CD8-positive, alpha-beta memory T cell (primary cell): ENCODE measurements at regions not wholly inside any gene's neighbourhood (a gene's known extent, or its start where the extent isn't known, plus 50 kb on each side); places are given as distances from the start of the nearest gene placed in this dataset.
"Not testable (repeated sequence)": the region's sequence is repeated elsewhere in the genome, so short reads cannot be mapped to it uniquely, and the experiment has no call there.

ENCODE experiments used
- CTCF ChIA-PET: fragments of 350-600 bp; sonication (Branson Sonifier 250); formaldehyde crosslinking; loops from one replicate; lab custom pipeline; 2021; ENCODE audit warnings: antibody characterized with exemption; lab: Charles Lee
- POLR2A ChIA-PET: fragments of 350-600 bp; sonication (Branson Sonifier 250); formaldehyde crosslinking; loops from one replicate; lab custom pipeline; 2021; ENCODE audit warnings: antibody characterized with exemption; lab: Charles Lee
- DNase-seq, 5 donors: peaks; one replicate each; pipeline versions ENCODE4 v3.0.0 to v3.0.0-alpha.2; 2020 to 2022; ENCODE audit warnings: mixed read lengths in 1 of 5
- H3K27ac ChIP-seq: one replicate; pipeline ENCODE4 v1.7.0; 2013; ENCODE audit warnings: low read depth, mild to moderate bottlenecking, low read length, moderate library complexity
- H3K27me3 ChIP-seq: 2 replicates; pipeline ENCODE4 v1.7.0; 2013; ENCODE audit warnings: low read length, mild to moderate bottlenecking; ENCODE audit not compliant: insufficient read depth, poor library complexity, severe bottlenecking
- H3K36me3 ChIP-seq: 2 replicates; pipeline ENCODE4 v1.7.0; 2013; ENCODE audit warnings: mild to moderate bottlenecking, low read length, moderate library complexity; ENCODE audit not compliant: insufficient read depth
- H3K4me1 ChIP-seq: 2 replicates; pipeline ENCODE4 v1.7.0; 2013; ENCODE audit warnings: mild to moderate bottlenecking, low read length, moderate library complexity; ENCODE audit not compliant: insufficient read depth
- H3K4me3 ChIP-seq: 2 replicates; pipeline ENCODE4 v1.7.0; 2013; ENCODE audit warnings: mild to moderate bottlenecking, low read length
- H3K9me3 ChIP-seq: 2 replicates; pipeline ENCODE4 v1.7.0; 2013; ENCODE audit warnings: mild to moderate bottlenecking, low read length
- H3K27ac Mint-ChIP-seq, 8 donors: one replicate each; pipeline ENCODE4 v1.8.0; 2020 to 2021; ENCODE audit warnings: mixed read lengths in 8 of 8, mild to moderate bottlenecking in 6 of 8, inconsistent platforms in 3 of 8, moderate library complexity in 3 of 8
- H3K27me3 Mint-ChIP-seq, 2 donors: one replicate each; pipeline ENCODE4 v1.8.0; 2020 to 2021; ENCODE audit warnings: mixed read lengths in 2 of 2, mild to moderate bottlenecking in 1 of 2, moderate library complexity in 1 of 2
- H3K36me3 Mint-ChIP-seq, 3 donors: one replicate each; pipeline ENCODE4 v1.8.0; 2020 to 2021; ENCODE audit warnings: mixed read lengths in 3 of 3, inconsistent platforms in 1 of 3, mild to moderate bottlenecking in 1 of 3
- H3K4me1 Mint-ChIP-seq, 3 donors: one replicate each; pipeline ENCODE4 v1.8.0; 2020 to 2021; ENCODE audit warnings: mixed read lengths in 3 of 3, inconsistent platforms in 1 of 3, mild to moderate bottlenecking in 1 of 3
- H3K4me3 Mint-ChIP-seq, 7 donors: one replicate each; pipeline ENCODE4 v1.8.0; 2020 to 2021; ENCODE audit warnings: mixed read lengths in 7 of 7, mild to moderate bottlenecking in 6 of 7, moderate library complexity in 4 of 7, inconsistent platforms in 2 of 7
- H3K9me3 Mint-ChIP-seq, 5 donors: one replicate each; pipeline ENCODE4 v1.8.0; 2020 to 2022; ENCODE audit warnings: mixed read lengths in 5 of 5, mild to moderate bottlenecking in 3 of 5, moderate library complexity in 2 of 5, inconsistent platforms in 1 of 5

DNA sequence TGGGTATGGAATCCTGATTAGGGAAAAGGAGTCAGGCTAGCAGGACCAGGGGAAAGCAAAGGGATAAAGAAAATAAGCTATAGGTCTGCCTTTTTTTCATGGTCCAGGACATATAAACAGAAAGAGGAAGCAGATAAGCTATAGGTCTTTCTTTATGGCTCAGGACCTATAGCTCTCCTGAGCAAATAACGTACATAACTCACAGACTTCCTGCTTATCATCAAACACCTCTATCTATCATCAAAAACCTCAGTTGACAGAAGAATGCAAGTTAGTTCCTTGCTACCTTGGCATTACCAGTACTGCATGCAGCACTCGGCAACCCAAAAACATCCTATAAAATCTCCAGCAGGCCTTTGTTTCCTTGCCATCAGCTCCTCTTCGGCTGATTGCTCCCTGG lies 238.7 kb upstream of the OR4E1 start:
- no peak overlapping the region for H3K4me3 Mint-ChIP-seq
- DNase-seq, result no peak
- H3K9me3 Mint-ChIP-seq, result no peaks in the 10 kb centered on the region
- Histone ChIP-seq H3K27ac (no peak overlapping the region), H3K4me3 (no peak overlapping the region), H3K9me3 (no peaks in the 10 kb centered on the region), H3K4me1 (peaks cover 11% of the 10 kb centered on the region), H3K27me3 (no peaks in the 10 kb centered on the region), H3K36me3 (no peaks in the 10 kb centered on the region)
- ChIA-PET CTCF (interaction anchor here (1.1 to 1.6 kb wide), 2 partner anchors 12 to 18 kb away, joined by 3 to 4 read pairs; no protein-coding TSS in a partner anchor), POLR2A (no interaction called here)
- peaks cover 6 to 21% (median 19%) of the 10 kb centered on the region in 3 donors for H3K4me1 Mint-ChIP-seq
- H3K36me3 Mint-ChIP-seq, result no peaks in the 10 kb centered on the region
- H3K27ac Mint-ChIP-seq, result peak overlapping the region in 3 of 8 donors; percentile 1 to 71 (median 4)
- H3K27me3 Mint-ChIP-seq, result peaks cover 0 to 2% of the 10 kb centered on the region in 2 donors

DNA sequence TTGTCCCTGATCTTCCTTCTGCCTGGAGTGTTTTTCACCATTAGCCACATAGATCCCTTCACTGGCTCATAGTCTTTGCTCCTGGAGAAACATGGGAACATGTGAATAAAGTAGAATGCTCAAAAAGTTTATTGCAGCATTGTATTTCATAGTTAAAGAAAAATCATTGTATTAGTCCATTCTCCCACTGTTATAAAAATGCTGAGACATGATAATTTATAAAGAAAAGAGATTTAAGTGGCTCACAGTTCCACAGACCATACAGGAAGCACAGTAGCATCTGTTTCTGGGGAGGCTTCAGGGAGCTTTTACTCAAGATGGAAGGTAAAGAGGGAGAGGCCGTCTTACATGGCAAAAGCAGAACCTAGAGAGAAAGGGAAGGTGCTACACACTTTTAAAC lies 238.3 kb upstream of the OR4E1 start:
- Histone ChIP-seq H3K4me1 (peaks cover 11% of the 10 kb centered on the region), H3K4me3 (no peak overlapping the region), H3K27ac (no peak overlapping the region), H3K36me3 (no peaks in the 10 kb centered on the region), H3K9me3 (no peaks in the 10 kb centered on the region), H3K27me3 (no peaks in the 10 kb centered on the region)
- DNase-seq, result no peak
- H3K27me3 Mint-ChIP-seq, result peaks cover 0 to 2% of the 10 kb centered on the region in 2 donors
- no peaks in the 10 kb centered on the region for H3K36me3 Mint-ChIP-seq
- POLR2A ChIA-PET, result no interaction called here
- no peak overlapping the region for H3K4me3 Mint-ChIP-seq
- no peaks in the 10 kb centered on the region for H3K9me3 Mint-ChIP-seq
- CTCF ChIA-PET, result interaction anchor here (1.6 kb wide), 1 partner anchor 12 kb away, joined by 4 read pairs; no protein-coding TSS in a partner anchor
- peaks cover 6 to 19% (median 17%) of the 10 kb centered on the region in 3 donors for H3K4me1 Mint-ChIP-seq
- no peak overlapping the region for H3K27ac Mint-ChIP-seq

DNA sequence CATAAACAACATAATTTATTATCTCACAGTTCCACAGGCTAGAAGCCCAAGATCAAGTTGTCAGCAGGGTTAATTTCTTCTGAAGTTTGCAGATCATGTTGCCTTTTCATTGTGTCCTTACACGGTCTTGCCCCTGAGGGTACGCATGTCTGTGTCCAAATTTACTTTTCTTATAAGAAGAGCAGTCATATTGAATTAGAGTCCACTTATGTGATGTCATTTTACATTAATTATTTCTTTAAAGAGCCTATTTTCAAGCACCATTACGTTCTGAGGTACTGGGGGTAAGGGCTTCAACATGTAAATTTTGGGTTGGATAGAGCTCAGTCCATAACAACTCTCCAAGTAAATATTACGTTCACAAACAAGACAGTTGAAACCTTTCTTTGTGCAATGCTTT lies 236.6 kb upstream of the OR4E1 start:
- H3K9me3 Mint-ChIP-seq, result no peaks in the 10 kb centered on the region
- peaks cover 6 to 19% (median 10%) of the 10 kb centered on the region in 3 donors for H3K4me1 Mint-ChIP-seq
- CTCF ChIA-PET, result no interaction called here

DNA sequence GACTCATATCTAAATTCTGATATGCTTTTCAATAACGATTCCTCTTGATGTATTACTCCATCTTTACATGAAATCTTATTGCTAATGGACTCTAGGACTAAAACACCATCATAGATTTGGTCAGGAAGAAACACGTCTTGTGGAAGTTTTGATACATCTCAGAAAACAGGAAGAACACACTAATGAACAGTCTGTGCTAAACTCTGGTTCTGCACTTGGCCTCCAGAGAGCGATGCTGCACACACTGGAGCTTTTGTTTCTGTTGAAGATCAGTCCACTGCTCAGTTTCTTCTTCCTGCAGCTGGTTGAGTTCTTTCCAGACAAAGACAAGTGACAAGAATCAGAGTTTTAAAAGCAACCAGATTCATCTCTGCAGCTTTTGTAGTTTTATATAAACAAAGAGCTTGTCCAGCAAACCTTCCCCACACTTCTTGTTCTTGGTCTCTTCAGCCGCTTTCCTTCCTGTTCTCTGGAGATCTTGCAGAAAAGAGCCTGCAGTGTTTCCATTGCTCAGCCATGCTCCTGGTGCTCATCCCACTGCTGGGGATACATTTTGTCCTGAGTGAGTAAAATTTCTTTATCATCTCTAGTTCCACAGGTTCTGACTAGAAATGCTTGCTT lies 229.1 kb upstream of the OR4E1 start:
- CTCF ChIA-PET, result no interaction called here
- Histone ChIP-seq H3K27ac (no peak overlapping the region), H3K4me3 (no peak overlapping the region), H3K27me3 (no peaks in the 10 kb centered on the region), H3K9me3 (no peaks in the 10 kb centered on the region), H3K4me1 (peaks cover 4% of the 10 kb centered on the region), H3K36me3 (no peaks in the 10 kb centered on the region)
- Mint-ChIP-seq H3K9me3 (peaks cover 0 to 4% (median 0%) of the 10 kb centered on the region in 5 donors), H3K4me3 (peak overlapping the region; percentile 41 to 85 (median 66)), H3K36me3 (no peaks in the 10 kb centered on the region), H3K27me3 (peaks cover 0 to 2% of the 10 kb centered on the region in 2 donors), H3K4me1 (peaks cover 8 to 11% (median 10%) of the 10 kb centered on the region in 3 donors), H3K27ac (peak overlapping the region; percentile 29 to 83 (median 58))
- DNase-seq, result peak in 1 of 5 donors; percentile 38
- POLR2A ChIA-PET, result no interaction called here

More for the DNA sequence above, 236.6 kb upstream of the OR4E1 start:
- Mint-ChIP-seq H3K4me3 (no peak overlapping the region), H3K27ac (no peak overlapping the region), H3K27me3 (peaks cover 0 to 2% of the 10 kb centered on the region in 2 donors), H3K36me3 (no peaks in the 10 kb centered on the region)
- DNase-seq, result no peak
- Histone ChIP-seq H3K4me3 (no peak overlapping the region), H3K4me1 (peaks cover 11% of the 10 kb centered on the region), H3K9me3 (no peaks in the 10 kb centered on the region), H3K27ac (no peak overlapping the region), H3K36me3 (no peaks in the 10 kb centered on the region), H3K27me3 (no peaks in the 10 kb centered on the region)
- POLR2A ChIA-PET, result no interaction called here

DNA sequence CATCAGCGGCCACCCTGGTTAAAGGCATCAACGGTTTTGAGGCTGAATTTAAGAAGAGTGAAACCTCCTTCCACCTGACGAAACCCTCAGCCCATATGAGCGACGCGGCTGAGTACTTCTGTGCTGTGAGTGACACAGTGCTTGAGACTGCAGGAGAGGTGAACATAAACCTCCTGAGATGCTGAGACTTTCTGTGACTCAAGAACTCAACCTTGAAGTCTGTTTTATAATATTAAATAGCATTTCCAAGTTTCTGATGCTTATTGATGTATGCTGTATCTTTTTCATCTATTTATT lies 221.2 kb upstream of the OR4E1 start:
- CTCF ChIA-PET, result interaction anchor here (1.3 to 1.5 kb wide), 3 partner anchors 18 to 20 kb away, joined by 3 read pairs; no protein-coding TSS in a partner anchor
- H3K9me3 Mint-ChIP-seq, H3K4me1 ChIP-seq, H3K27me3 Mint-ChIP-seq, H3K27ac ChIP-seq, H3K4me3 ChIP-seq, H3K27me3 ChIP-seq, H3K36me3 ChIP-seq, DNase-seq, H3K36me3 Mint-ChIP-seq, POLR2A ChIA-PET, H3K9me3 ChIP-seq: not testable (repeated sequence)
- H3K27ac Mint-ChIP-seq, result peak overlapping the region in 7 of 8 donors; percentile 60 to 85 (median 75)
- peak overlapping the region; percentile 58 to 86 (median 77) for H3K4me3 Mint-ChIP-seq
- H3K4me1 Mint-ChIP-seq, result peaks cover 8 to 11% (median 10%) of the 10 kb centered on the region in 3 donors

DNA sequence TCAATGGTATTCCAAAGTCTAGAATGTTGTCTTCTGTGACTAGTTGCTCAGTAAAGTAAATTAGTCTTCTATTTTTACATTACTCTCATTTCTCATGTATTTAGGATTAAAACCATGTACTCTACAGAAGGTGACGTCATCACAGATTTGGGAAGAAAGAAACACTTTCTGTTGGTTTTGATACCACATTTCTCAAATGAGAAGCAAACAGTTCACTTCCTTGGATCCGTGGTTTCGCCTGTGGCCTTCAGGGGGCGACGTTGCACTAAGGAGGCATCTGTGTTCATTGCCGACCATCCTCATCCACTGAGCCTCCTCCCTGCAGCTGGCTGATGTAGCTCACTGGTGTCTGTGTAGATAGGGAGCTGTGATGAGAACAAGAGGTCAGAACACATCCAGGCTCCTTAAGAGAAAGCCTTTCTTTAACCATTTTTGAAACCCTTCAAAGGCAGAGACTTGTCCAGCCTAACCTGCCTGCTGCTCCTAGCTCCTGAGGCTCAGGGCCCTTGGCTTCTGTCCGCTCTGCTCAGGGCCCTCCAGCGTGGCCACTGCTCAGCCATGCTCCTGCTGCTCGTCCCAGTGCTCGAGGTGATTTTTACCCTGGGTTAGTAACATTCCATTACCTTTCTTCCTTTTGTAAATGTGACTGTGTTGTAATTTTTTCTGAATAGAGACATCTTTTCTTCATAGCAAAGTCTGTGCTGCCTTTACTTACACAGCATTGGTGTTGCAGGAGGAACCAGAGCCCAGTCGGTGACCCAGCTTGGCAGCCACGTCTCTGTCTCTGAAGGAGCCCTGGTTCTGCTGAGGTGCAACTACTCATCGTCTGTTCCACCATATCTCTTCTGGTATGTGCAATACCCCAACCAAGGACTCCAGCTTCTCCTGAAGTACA lies 220.6 kb upstream of the OR4E1 start:
- Mint-ChIP-seq H3K27ac (peak overlapping the region in 7 of 8 donors; percentile 60 to 85 (median 75)), H3K4me1 (peaks cover 8 to 11% (median 10%) of the 10 kb centered on the region in 3 donors), H3K9me3 (no peaks in the 10 kb centered on the region), H3K4me3 (peak overlapping the region; percentile 58 to 86 (median 77)), H3K27me3 (peaks cover 0 to 4% of the 10 kb centered on the region in 2 donors), H3K36me3 (no peaks in the 10 kb centered on the region)
- H3K27ac ChIP-seq, result no peak overlapping the region
- no peaks in the 10 kb centered on the region for H3K36me3 ChIP-seq
- H3K4me3 ChIP-seq, result no peak overlapping the region
- H3K27me3 ChIP-seq, result no peaks in the 10 kb centered on the region
- no peaks in the 10 kb centered on the region for H3K4me1 ChIP-seq
- ChIA-PET CTCF (interaction anchor here (0.8 to 1.5 kb wide), 5 partner anchors 12 to 29 kb away, joined by 3 read pairs; no protein-coding TSS in a partner anchor), POLR2A (no interaction called here)
- peak; percentile 14 to 63 (median 20) for DNase-seq
- H3K9me3 ChIP-seq, result no peaks in the 10 kb centered on the region

DNA sequence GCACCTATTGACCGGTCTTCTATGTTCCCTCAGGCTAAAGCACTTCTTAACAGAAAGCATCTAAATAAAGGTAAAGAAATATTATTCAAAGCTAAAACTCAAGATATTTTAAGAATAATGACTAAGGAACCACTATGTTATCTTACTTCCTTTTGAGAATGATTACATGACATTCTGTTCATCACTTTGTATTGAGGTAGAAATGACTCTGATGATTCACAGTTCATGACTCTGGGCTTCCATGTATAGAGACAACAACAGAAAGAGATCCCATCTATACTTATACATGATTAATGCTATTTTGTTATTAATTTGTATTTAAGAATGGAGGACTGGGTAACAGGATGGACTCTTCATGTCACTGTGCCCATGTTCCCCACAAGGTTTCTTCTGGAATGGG lies 218.3 kb upstream of the OR4E1 start:
- no peak overlapping the region for H3K4me3 Mint-ChIP-seq

DNA sequence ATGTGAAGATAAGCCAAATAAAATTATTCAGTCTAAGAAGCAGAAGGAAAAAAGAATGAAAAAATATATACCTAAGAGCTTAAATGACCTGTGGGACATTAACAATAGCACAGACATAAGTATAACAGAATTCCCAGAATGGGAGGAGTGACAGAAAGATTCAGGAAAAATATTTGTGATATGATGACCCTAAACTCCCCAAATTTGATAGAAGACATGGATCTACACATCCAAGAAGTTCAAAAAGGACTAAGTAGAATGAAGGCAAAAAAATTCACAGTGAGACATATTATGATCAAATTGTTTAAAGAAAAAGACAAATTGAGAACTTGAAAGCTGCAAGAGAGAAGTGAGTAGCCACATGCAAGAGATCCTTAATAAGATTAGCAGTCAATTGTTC lies 211.4 kb upstream of the OR4E1 start:
- POLR2A ChIA-PET, result no interaction called here
- CTCF ChIA-PET, result no interaction called here

More for the DNA sequence above, 218.3 kb upstream of the OR4E1 start:
- Mint-ChIP-seq H3K36me3 (no peaks in the 10 kb centered on the region), H3K9me3 (no peaks in the 10 kb centered on the region), H3K27ac (no peak overlapping the region), H3K27me3 (peaks cover 0 to 4% of the 10 kb centered on the region in 2 donors), H3K4me1 (peaks cover 22 to 25% (median 23%) of the 10 kb centered on the region in 3 donors)
- CTCF ChIA-PET, result interaction anchor here (1.3 to 1.5 kb wide), 2 partner anchors 22 to 678 kb away, joined by 3 to 5 read pairs; no protein-coding TSS in a partner anchor
- H3K27ac ChIP-seq, result no peak overlapping the region
- POLR2A ChIA-PET, result no interaction called here
- no peak overlapping the region for H3K4me3 ChIP-seq
- H3K4me1 ChIP-seq, result peaks cover 10% of the 10 kb centered on the region
- H3K9me3 ChIP-seq, result no peaks in the 10 kb centered on the region
- H3K36me3 ChIP-seq, result no peaks in the 10 kb centered on the region
- H3K27me3 ChIP-seq, result no peaks in the 10 kb centered on the region
- DNase-seq, result no peak

More for the DNA sequence above, 211.4 kb upstream of the OR4E1 start:
- Histone ChIP-seq H3K27ac (no peak overlapping the region), H3K36me3 (no peaks in the 10 kb centered on the region), H3K9me3 (no peaks in the 10 kb centered on the region), H3K27me3 (no peaks in the 10 kb centered on the region), H3K4me3 (no peak overlapping the region), H3K4me1 (peaks cover 10% of the 10 kb centered on the region)
- no peak for DNase-seq
- no peak overlapping the region for H3K4me3 Mint-ChIP-seq
- peaks cover 0 to 8% (median 6%) of the 10 kb centered on the region in 5 donors for H3K9me3 Mint-ChIP-seq
- H3K27me3 Mint-ChIP-seq, result peaks cover 0 to 3% of the 10 kb centered on the region in 2 donors
- peaks cover 0 to 3% (median 0%) of the 10 kb centered on the region in 3 donors for H3K36me3 Mint-ChIP-seq
- peak overlapping the region in 2 of 8 donors; percentile 14 to 36 for H3K27ac Mint-ChIP-seq
- peaks cover 24 to 31% (median 25%) of the 10 kb centered on the region in 3 donors for H3K4me1 Mint-ChIP-seq
